Neural progenitor cell (in vitro differentiated cells): ENCODE measurements at regions not wholly inside any gene's neighbourhood (a gene's known extent, or its start where the extent isn't known, plus 50 kb on each side); places are given as distances from the start of the nearest gene placed in this dataset.

Experiments used
- EZH2phosphoT487 ChIP-seq: fragments of 200-600 bp; sonication (generic); IDR thresholded peaks from 2 replicates; pipeline ENCODE4 v1.6.1; 2017; ENCODE audit warnings: antibody characterized with exemption
- TF ChIP-seq, protein P1 (sequence below): fragments of 200-600 bp; sonication (generic); IDR thresholded peaks from 2 replicates; pipeline ENCODE4 v1.5.1; 2017; ENCODE audit warnings: antibody characterized with exemption, mild to moderate bottlenecking

DNA sequence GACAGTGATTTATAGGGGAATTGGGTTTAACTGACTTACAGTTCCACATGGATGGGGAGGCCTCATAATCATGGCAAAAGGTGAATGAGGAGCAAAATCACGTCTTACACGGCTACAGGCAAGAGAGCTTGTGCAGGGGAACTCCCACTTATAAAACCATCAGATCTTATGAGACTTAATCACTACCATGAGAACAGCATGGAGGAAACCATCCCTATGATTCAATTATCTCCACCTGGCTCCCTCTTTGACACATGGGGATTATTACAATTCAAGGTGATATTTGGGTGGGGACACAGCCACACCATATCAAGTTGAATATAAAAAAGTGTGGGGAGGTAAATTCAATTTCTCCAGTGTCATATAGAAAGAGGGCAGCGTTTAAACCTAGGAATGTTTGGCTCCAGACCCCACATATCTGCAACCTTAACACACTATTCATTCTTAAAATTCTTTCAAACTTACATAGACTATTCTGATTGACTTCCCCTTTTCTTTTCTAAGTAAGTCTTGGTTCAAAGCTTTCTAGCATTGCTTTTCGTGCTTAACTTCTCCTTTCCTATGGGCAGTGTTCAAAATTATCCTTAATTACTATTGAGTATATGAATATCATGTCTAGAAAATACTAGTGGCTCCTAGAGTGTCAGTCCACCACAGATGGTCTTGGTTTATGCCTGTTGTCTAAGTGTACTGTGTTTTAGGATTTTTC, 446.7 kb upstream of the GBE1 start:
- TF ChIP-seq, protein P1, sequence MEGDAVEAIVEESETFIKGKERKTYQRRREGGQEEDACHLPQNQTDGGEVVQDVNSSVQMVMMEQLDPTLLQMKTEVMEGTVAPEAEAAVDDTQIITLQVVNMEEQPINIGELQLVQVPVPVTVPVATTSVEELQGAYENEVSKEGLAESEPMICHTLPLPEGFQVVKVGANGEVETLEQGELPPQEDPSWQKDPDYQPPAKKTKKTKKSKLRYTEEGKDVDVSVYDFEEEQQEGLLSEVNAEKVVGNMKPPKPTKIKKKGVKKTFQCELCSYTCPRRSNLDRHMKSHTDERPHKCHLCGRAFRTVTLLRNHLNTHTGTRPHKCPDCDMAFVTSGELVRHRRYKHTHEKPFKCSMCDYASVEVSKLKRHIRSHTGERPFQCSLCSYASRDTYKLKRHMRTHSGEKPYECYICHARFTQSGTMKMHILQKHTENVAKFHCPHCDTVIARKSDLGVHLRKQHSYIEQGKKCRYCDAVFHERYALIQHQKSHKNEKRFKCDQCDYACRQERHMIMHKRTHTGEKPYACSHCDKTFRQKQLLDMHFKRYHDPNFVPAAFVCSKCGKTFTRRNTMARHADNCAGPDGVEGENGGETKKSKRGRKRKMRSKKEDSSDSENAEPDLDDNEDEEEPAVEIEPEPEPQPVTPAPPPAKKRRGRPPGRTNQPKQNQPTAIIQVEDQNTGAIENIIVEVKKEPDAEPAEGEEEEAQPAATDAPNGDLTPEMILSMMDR: no peak
- no peak for TF ChIP-seq EZH2phosphoT487
